ENCODE measurements at regions not wholly inside any gene's neighbourhood (a gene's known extent, or its start where the extent isn't known, plus 50 kb on each side); places are given as distances from the start of the nearest gene placed in this dataset.

- no peak for TF ChIP-seq CTCF (IDR thresholded peaks at IDR 0.05)
Observed at GRCh38 chr11:44467413-44467812, 98.0 kb upstream of the CD82 start.

DNA sequence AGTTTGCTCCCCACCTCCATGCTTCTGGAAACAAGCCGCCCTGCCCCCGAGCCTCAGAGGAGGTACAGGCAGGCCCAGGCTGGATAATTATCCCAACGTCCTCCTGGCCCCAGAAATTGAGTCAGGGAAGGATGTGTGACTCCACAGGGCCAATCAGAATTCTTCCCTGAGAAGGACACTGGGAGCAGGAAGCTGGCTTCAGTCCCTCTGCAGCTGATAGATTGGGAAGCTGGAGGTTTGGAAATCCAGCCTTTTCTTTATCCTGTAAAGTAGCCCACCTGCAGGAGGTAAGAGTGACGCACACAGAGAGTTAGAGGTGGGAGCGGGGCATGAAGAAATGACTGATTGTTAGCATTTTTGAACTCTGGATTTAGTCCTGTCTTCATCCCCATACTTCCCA is 97.5 kb upstream of the CD82 start:
- TF ChIP-seq CTCF (IDR thresholded peaks at IDR 0.05): no peak

DNA sequence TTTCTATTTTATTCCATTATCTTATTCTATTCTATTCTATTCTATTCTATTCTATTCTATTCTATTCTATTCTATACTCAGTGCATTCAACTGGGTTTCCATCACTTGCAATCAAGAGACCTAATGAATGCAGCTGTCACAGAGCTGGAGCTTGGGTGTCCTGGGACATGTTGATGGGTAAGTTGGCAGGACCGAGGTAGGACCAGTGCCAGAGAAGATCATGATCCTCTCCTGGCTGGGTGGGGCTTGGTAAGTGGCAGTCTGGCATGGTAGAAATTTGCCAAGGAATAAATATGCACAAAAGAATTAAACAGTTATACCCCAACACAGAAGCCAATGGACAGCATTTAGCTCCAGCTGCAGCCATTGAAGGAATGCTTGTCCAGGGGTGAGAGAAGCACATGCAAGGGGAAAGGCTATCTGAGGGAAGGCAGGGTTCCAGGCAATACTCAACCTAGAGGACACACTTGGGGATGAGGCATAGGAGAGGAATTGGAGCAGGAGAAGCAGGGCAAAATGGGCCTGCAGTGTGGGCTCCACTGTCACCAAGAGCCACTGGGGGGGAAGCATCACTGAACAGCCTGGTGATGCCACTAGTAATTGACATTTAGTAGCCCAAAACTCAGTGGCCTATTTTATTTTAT is 97.0 kb upstream of the CD82 start:
- TF ChIP-seq CTCF (IDR thresholded peaks at IDR 0.05): no peak

DNA sequence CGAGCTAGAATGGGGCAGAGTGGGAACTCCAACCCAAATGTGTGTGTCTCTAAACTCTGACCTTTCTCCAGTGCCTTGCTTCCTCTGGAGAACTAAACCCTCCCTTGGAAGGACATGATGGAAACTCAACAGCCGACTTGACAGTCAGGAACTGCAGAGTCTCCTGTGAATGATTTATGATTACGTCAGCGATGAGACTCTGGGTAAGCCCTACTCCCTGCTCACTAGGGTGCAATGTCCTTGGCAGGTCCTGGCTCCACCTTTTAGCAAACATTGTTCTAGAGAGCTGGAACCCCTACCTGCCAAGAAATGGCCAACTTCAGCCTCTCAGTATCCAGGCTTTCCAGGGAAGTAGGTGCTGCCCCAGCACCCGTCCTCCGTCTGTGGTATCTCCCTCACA is 96.1 kb upstream of the CD82 start:
- TF ChIP-seq CTCF (IDR thresholded peaks at IDR 0.05): no peak

- no peak for TF ChIP-seq CTCF (IDR thresholded peaks at IDR 0.05)
Observed at GRCh38 chr11:44470854-44471253, 94.6 kb upstream of the CD82 start.

GRCh38 chr11:44471603-44472002 is 93.9 kb upstream of the CD82 start:
- TF ChIP-seq CTCF (IDR thresholded peaks at IDR 0.05): no peak

- no peak for TF ChIP-seq CTCF (IDR thresholded peaks at IDR 0.05)
Observed at GRCh38 chr11:44472916-44473315, 92.5 kb upstream of the CD82 start.

DNA sequence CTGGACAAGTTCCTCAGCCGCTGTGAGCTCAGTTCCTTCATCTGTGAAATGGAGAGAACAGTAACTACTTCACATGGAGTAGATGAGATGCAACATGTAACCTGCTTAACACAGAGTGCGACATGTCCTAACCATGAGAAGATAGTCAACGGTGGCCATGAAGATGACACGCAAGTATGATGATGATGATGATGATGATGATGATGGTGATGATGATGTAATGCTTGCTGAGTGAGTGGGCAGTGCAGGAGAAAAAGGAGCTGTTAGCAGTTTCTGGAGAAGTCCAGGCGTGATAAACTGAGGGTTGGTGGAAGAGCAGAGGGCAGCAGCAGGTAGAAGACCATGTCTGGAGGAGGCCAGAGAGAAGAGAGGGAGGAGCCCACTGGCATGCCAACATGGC is 90.8 kb upstream of the CD82 start:
- no peak for TF ChIP-seq CTCF (IDR thresholded peaks at IDR 0.05)
